Raji (cell line): ENCODE measurements at regions not wholly inside any gene's neighbourhood (a gene's known extent, or its start where the extent isn't known, plus 50 kb on each side); places are given as distances from the start of the nearest gene placed in this dataset.

Experiments used
- POLR2A ChIP-seq: IDR thresholded peaks from 2 replicates; pipeline ENCODE4 v1.6.1; 2011; ENCODE audit warnings: low read depth, low read length, control low read depth; ENCODE audit not compliant: insufficient read depth

DNA sequence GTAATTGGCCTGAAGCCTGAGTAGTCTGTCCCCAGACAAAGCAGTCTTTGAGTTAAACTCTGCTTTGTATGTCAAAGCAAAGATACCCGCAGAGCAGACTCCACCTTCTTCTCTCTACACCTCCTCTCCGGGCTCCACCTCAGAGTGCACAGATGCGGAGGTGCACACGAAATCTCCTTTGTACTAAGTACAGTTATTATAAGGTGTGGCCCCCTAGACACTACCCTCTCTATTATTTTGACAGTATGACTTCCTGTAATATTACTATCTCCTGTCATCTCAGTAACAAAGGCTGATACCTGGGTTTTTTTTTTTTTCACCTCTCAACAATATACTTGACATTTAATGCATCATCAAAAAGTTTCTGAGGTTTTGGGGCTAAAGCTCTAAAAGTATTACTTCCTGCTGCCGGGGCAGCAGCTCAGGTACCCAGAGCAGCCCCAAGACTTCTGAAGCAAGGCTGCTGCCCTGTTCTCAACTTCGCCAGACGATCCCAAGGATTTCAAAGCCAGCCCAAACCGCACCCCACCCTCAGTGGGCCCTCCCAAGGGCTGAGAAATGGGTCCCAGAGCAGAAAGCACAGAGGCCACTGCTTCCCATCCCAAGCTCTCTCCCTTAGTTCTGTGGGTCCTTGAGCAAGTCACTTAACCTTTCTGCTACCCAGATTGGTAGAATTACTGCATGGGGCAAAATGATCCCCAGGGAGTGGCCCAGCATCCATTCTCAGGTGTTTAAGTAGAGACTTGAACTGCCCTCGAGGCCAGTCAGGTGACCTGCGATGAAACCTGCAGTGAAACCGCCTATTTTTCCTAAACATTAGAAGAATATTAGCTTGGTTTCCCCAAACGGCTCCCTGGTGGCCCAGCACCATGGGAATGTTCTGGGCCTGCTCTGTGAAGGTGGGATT lies 180.6 kb downstream of the FOXO1 start:
- TF ChIP-seq POLR2A = no peak

- TF ChIP-seq POLR2A = no peak
Observed at GRCh38 chr13:40486518-40487163, 179.8 kb downstream of the FOXO1 start.

DNA sequence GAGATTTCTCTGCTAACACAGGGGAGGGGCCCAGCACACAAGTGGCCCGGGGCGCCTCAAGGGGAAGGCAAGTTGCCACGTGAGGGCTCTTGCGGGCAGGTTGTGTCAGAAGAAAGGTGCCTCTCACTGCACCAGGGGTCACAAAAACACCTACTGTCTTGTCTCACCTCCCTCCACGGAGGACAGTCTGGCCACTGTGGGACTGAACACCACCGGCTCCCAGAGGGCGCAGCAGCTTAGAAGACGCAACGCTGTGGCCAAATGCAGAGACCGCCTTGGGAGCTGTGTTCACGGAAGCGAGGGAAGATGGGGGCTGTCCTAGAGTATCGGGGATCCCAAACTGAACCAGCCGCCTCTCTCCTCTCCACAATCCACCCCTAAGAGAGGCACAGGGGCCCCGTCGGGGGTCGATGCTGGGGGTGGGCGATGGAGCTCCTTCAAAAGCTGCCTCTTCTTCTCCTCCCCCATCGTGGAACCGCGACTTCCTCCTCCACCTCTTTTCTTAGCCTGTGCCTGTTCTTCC lies 177.5 kb downstream of the FOXO1 start:
- no peak for TF ChIP-seq POLR2A

DNA sequence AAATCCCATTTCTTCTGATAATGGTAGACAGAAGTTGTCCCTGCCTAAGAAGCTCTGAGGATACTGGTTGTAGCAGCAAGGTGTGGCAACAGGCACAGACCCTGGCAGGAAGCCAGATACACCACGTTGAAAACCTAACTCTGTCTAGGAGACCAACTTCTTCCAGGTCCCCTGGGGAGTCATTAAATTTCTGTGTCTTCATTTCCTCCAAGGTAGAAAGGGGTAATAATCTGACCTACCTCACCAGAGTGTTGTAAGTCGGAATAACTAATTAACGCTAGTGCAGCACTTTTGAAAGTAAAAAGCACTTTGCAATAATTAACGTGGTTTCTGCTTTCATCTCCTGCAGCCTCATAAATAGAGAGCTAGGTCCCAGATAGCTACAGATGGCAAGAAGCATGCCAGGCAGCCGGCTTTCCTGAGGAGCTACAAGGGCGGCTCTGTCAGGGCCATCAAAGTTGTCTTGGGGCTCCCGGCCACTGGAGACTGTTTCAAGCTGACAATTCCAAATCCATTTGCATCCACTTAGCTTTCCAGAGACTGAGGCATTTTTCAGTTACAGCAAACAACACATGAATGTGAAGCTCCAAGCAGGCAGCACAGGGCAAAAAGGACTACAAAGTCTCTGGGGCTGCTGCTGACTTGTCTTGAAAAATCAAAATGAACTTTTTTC lies 176.2 kb downstream of the FOXO1 start:
- no peak for TF ChIP-seq POLR2A

DNA sequence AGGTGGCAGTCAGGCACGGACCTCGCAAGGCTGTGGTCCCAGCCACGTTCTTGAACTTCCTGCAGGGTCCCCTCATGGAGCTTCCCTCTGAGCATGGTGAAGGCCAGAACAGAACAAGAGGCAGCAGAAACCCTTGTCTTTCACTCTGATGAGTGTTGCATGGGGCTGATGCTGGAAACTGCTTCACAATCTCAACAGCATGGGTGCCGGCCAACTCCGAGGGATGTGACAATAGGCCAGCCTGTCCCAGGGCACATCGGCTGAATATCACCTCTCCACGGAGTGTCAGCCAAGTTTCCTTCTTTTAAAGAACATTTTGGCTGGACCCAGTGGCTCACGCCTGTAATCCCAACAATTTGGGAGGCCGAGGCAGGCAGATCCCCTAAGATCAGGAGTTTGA lies 173.9 kb downstream of the FOXO1 start:
- TF ChIP-seq POLR2A = no peak

DNA sequence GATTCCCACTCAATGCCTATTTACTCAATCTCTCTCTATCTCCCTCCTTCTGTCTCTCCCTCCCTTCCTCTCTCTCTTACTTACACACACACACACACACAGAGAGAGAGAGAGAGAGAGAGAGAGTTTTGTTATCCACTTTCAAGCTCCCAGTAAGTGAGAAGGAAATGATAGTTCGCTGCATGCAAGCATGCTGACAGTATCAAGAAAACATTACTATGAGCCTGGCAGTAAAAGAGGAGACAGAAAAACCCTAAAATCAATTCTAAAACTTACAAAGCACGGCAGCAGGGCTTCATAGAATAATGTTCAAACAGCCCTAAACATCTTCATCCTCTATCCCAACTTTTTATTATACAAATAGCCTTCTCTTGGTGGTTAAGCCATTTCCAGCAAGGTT lies 171.9 kb downstream of the FOXO1 start:
- TF ChIP-seq POLR2A = no peak

DNA sequence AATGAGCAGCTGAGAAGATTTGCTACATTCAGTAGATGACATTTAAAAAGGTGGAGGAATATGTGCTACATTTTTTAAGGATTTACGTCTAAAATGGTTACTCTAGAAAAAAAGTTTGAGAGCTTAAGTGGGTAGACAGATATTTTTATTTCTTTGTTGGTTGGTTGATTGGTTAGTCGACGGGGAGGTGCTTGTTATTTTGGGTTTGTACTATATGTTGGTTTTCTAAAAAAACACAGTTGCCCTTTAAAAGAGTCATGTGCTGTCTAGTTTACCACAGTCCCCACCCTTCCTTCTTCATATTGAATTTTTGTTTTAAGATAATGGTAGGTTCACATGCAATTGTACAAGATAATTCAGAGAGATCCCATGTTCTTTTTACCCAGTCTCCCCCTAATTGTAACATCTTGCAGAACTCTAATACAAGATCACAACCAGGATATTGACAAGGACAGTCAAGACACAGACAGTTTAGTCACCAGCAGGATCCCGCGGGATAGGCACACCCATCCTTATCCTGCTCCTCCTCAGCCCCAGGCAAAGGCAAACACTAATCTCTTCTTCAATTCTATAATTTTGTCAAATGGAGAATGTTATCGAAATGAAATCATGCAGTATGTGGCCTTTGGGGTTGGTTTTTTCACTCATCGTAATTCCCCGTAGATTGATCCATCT lies 171.4 kb downstream of the FOXO1 start:
- TF ChIP-seq POLR2A = no peak

DNA sequence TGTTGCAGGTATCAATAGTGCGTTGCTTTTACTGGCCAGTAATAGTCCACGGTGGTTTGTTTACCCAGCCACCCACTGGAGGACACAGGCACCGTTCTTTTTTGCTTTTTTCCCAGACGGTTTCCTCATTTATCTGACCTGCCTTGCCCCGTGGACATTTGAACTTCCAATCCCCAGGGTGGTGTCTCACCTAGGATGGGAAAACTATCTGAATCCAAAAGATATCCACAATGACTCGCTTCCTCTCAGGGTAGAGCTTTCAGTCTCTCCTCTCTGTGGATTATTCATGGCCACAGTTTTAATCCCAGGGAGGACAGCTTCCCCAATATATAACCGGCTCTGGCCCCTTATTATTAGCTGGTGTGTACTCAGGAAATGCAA lies 170.8 kb downstream of the FOXO1 start:
- no peak for TF ChIP-seq POLR2A

GRCh38 chr13:40496035-40496810 lies 170.2 kb downstream of the FOXO1 start:
- TF ChIP-seq POLR2A = no peak

- TF ChIP-seq POLR2A = no peak
Observed at GRCh38 chr13:40498461-40498860, 168.0 kb downstream of the FOXO1 start.

GRCh38 chr13:40502236-40502635 lies 164.2 kb downstream of the FOXO1 start:
- no peak for TF ChIP-seq POLR2A

GRCh38 chr13:40503011-40503410 lies 163.4 kb downstream of the FOXO1 start:
- no peak for TF ChIP-seq POLR2A

DNA sequence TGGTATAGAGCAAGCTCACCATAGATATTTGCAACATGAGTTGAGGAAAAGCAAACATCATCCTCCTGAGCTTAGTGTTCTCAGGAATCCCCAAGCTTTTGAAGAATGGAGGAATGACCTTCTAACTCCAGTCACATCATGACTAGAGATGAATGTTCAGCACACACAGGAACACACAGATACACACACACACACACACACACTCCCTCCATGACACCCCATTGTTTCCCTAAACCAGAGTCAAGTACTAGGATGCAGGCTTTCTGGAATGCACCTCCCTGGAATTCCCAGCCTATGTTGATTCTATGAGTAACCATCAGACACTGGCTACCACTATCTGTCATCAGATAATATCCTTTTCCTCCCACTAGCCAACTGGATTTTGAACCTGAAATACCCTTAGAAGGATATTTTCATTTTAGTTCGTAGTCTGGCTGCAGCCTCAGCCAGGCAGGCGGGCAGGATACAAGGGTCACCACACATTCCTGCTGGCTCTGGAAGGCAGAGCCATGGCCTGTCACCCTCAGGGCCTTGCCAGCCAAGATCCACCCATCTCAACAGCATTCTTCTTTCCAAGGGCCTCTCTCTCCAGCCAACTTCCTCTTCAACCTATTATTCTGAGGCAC lies 162.4 kb downstream of the FOXO1 start:
- no peak for TF ChIP-seq POLR2A

GRCh38 chr13:40504641-40505040 lies 161.8 kb downstream of the FOXO1 start:
- no peak for TF ChIP-seq POLR2A
